Osteoblast (primary cell): ENCODE measurements at regions not wholly inside any gene's neighbourhood (a gene's known extent, or its start where the extent isn't known, plus 50 kb on each side); places are given as distances from the start of the nearest gene placed in this dataset.

Source experiments
- DNase-seq: peaks from one replicate; pipeline ENCODE4 v3.0.0; 2011; ENCODE audit warnings: low spot score, mixed read lengths; ENCODE audit not compliant: insufficient read length; ENCODE audit errors: missing footprints
- H2AFZ ChIP-seq: 2 replicates; pipeline ENCODE4 v1.6.0; 2011; ENCODE audit warnings: mild to moderate bottlenecking, low read length
- H3K27ac ChIP-seq: 2 replicates; pipeline ENCODE4 v1.5.1; 2011; ENCODE audit warnings: mild to moderate bottlenecking, low read depth, low read length, moderate library complexity
- H3K27me3 ChIP-seq: 2 replicates; pipeline ENCODE4 v1.6.0; 2012; ENCODE audit warnings: mild to moderate bottlenecking, control low read depth, inconsistent platforms, low read length, moderate library complexity; ENCODE audit not compliant: insufficient read depth
- H3K36me3 ChIP-seq: 2 replicates; pipeline ENCODE4 v1.5.1; 2011; ENCODE audit warnings: mild to moderate bottlenecking, low read length, control low read depth, moderate library complexity; ENCODE audit not compliant: insufficient read depth
- H3K4me1 ChIP-seq: 2 replicates; pipeline ENCODE4 v1.5.1; 2011; ENCODE audit warnings: mild to moderate bottlenecking, low read length, control low read depth, moderate library complexity; ENCODE audit not compliant: insufficient read depth
- H3K4me2 ChIP-seq: 2 replicates; pipeline ENCODE4 v1.6.0; 2011; ENCODE audit warnings: mild to moderate bottlenecking, low read length; ENCODE audit not compliant: insufficient read depth
- H3K4me3 ChIP-seq: fragments of 200-600 bp; sonication (generic); 3 replicates; pipeline ENCODE4 v1.5.1; 2012; ENCODE audit warnings: mild to moderate bottlenecking, low read length, inconsistent platforms; ENCODE audit not compliant: insufficient read depth
- H3K79me2 ChIP-seq: 2 replicates; pipeline ENCODE4 v1.6.0; 2012; ENCODE audit warnings: mild to moderate bottlenecking, low read length, control low read depth, inconsistent platforms; ENCODE audit not compliant: insufficient read depth
- H3K9me3 ChIP-seq: 2 replicates; pipeline ENCODE4 v1.5.1; 2011; ENCODE audit warnings: low read depth, low read length, control low read depth
- H4K20me1 ChIP-seq: 2 replicates; pipeline ENCODE4 v1.6.0; 2012; ENCODE audit warnings: mild to moderate bottlenecking, low read length, control low read depth; ENCODE audit not compliant: insufficient read depth
- CTCF ChIP-seq: IDR thresholded peaks from 2 replicates; pipeline ENCODE4 v1.5.1; 2011; ENCODE audit warnings: mild to moderate bottlenecking, low read depth, low read length, moderate library complexity; ENCODE audit errors: extremely low read depth

GRCh38 chr4:11264346-11264745 lies 164.3 kb downstream of the HS3ST1 start:
- H3K27me3 ChIP-seq = no peaks in the 10 kb centered on the region
- no peak overlapping the region for H3K4me3 ChIP-seq
- no peaks in the 10 kb centered on the region for H3K79me2 ChIP-seq

GRCh38 chr4:11263208-11263607 lies 165.5 kb downstream of the HS3ST1 start:
- no peaks in the 10 kb centered on the region for H3K4me1 ChIP-seq
- no peak for DNase-seq
- H3K4me3 ChIP-seq = no peak overlapping the region
- no peaks in the 10 kb centered on the region for H3K36me3 ChIP-seq
- no peaks in the 10 kb centered on the region for H3K79me2 ChIP-seq
- H3K27ac ChIP-seq = no peak overlapping the region
- TF ChIP-seq CTCF = no peak
- no peaks in the 10 kb centered on the region for H4K20me1 ChIP-seq
- no peaks in the 10 kb centered on the region for H3K9me3 ChIP-seq
- H3K27me3 ChIP-seq = no peaks in the 10 kb centered on the region
- no peak overlapping the region for H2AFZ ChIP-seq
- H3K4me2 ChIP-seq = no peak overlapping the region

More at GRCh38 chr4:11264346-11264745, 164.3 kb downstream of the HS3ST1 start:
- Histone ChIP-seq H3K27ac (no peak overlapping the region), H2AFZ (no peak overlapping the region), H3K4me2 (no peak overlapping the region), H4K20me1 (no peaks in the 10 kb centered on the region), H3K4me1 (no peaks in the 10 kb centered on the region), H3K9me3 (no peaks in the 10 kb centered on the region), H3K36me3 (no peaks in the 10 kb centered on the region)
- no peak for DNase-seq
- TF ChIP-seq CTCF = no peak

GRCh38 chr4:11261066-11261850 lies 167.4 kb downstream of the HS3ST1 start:
- Histone ChIP-seq H4K20me1 (no peaks in the 10 kb centered on the region), H2AFZ (no peak overlapping the region), H3K9me3 (no peaks in the 10 kb centered on the region), H3K79me2 (no peaks in the 10 kb centered on the region), H3K4me1 (no peaks in the 10 kb centered on the region), H3K27ac (no peak overlapping the region), H3K4me2 (no peak overlapping the region), H3K36me3 (no peaks in the 10 kb centered on the region), H3K4me3 (no peak overlapping the region), H3K27me3 (no peaks in the 10 kb centered on the region)
- no peak for DNase-seq
- TF ChIP-seq CTCF = no peak

GRCh38 chr4:11259837-11260236 lies 168.9 kb downstream of the HS3ST1 start:
- no peak for TF ChIP-seq CTCF
- Histone ChIP-seq H3K4me1 (no peaks in the 10 kb centered on the region), H2AFZ (no peak overlapping the region), H3K4me2 (no peak overlapping the region), H3K36me3 (no peaks in the 10 kb centered on the region), H3K27me3 (no peaks in the 10 kb centered on the region), H4K20me1 (no peaks in the 10 kb centered on the region), H3K79me2 (no peaks in the 10 kb centered on the region), H3K27ac (no peak overlapping the region), H3K9me3 (no peaks in the 10 kb centered on the region), H3K4me3 (no peak overlapping the region)
- DNase-seq = no peak
